HT-29 (cell line): ENCODE measurements at regions not wholly inside any gene's neighbourhood (a gene's known extent, or its start where the extent isn't known, plus 50 kb on each side); places are given as distances from the start of the nearest gene placed in this dataset.
A peak's percentile ranks its signal among the peaks of the same experiment; 100 is the strongest.

ENCODE experiments used
- DNase-seq: peaks from one replicate; pipeline ENCODE4 v3.0.0-alpha.2; 2015; ENCODE audit warnings: low spot score

- no peak for DNase-seq
Measured at GRCh38 chr4:90007494-90008167, 113.0 kb downstream of the MMRN1 start.

GRCh38 chr4:90012918-90013317 lies 114.3 kb upstream of the CCSER1 start:
- DNase-seq: no peak

GRCh38 chr4:90024519-90024918 lies 102.7 kb upstream of the CCSER1 start:
- no peak for DNase-seq

- DNase-seq: peak; percentile 50
Measured at GRCh38 chr4:90025248-90025647, 101.9 kb upstream of the CCSER1 start.

- no peak for DNase-seq
Measured at GRCh38 chr4:90027565-90027964, 99.6 kb upstream of the CCSER1 start.

- no peak for DNase-seq
Measured at GRCh38 chr4:90028460-90028859, 98.7 kb upstream of the CCSER1 start.

GRCh38 chr4:90030202-90030601 lies 97.0 kb upstream of the CCSER1 start:
- DNase-seq: no peak

- peak; percentile 62 for DNase-seq
Measured at GRCh38 chr4:90030953-90031352, 96.2 kb upstream of the CCSER1 start.

- DNase-seq: no peak
Measured at GRCh38 chr4:90039122-90039521, 88.1 kb upstream of the CCSER1 start.

GRCh38 chr4:90051999-90052398 lies 75.2 kb upstream of the CCSER1 start:
- no peak for DNase-seq

GRCh38 chr4:90057091-90057490 lies 70.1 kb upstream of the CCSER1 start:
- DNase-seq: no peak

GRCh38 chr4:90060039-90060438 lies 67.2 kb upstream of the CCSER1 start:
- DNase-seq: no peak

- no peak for DNase-seq
Measured at GRCh38 chr4:90061881-90062280, 65.3 kb upstream of the CCSER1 start.

GRCh38 chr4:90064196-90064595 lies 63.0 kb upstream of the CCSER1 start:
- no peak for DNase-seq

- no peak for DNase-seq
Measured at GRCh38 chr4:90069151-90069550, 58.0 kb upstream of the CCSER1 start.

- no peak for DNase-seq
Measured at GRCh38 chr4:90071289-90072235, 55.6 kb upstream of the CCSER1 start.

GRCh38 chr4:90074322-90074886 lies 52.8 kb upstream of the CCSER1 start:
- DNase-seq: no peak
